ENCODE measurements at regions not wholly inside any gene's neighbourhood (a gene's known extent, or its start where the extent isn't known, plus 50 kb on each side); places are given as distances from the start of the nearest gene placed in this dataset.

DNA sequence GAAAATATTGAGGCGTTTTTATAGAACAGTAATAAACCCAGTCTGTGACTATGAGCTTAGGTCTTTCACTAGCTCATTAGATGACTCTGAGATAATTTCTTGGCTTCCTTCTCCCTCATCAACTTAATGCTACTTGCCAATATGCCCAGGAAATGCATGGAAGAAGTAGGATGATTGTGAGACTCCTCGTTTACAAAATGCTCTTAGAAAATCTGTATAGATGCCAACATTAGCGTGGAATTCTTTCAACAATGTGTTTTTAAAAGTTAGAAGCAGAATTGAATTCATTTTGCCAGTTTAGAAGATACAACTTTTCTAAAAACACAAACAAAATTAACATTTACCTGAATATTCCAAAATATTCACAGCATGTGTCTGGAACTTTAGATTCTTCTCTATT, 424.6 kb downstream of the BTG1 start:
- no peak for TF ChIP-seq POLR2AphosphoS5 (IDR thresholded peaks at IDR 0.05; ENCODE audit: low read depth)
- TF ChIP-seq, protein P1, sequence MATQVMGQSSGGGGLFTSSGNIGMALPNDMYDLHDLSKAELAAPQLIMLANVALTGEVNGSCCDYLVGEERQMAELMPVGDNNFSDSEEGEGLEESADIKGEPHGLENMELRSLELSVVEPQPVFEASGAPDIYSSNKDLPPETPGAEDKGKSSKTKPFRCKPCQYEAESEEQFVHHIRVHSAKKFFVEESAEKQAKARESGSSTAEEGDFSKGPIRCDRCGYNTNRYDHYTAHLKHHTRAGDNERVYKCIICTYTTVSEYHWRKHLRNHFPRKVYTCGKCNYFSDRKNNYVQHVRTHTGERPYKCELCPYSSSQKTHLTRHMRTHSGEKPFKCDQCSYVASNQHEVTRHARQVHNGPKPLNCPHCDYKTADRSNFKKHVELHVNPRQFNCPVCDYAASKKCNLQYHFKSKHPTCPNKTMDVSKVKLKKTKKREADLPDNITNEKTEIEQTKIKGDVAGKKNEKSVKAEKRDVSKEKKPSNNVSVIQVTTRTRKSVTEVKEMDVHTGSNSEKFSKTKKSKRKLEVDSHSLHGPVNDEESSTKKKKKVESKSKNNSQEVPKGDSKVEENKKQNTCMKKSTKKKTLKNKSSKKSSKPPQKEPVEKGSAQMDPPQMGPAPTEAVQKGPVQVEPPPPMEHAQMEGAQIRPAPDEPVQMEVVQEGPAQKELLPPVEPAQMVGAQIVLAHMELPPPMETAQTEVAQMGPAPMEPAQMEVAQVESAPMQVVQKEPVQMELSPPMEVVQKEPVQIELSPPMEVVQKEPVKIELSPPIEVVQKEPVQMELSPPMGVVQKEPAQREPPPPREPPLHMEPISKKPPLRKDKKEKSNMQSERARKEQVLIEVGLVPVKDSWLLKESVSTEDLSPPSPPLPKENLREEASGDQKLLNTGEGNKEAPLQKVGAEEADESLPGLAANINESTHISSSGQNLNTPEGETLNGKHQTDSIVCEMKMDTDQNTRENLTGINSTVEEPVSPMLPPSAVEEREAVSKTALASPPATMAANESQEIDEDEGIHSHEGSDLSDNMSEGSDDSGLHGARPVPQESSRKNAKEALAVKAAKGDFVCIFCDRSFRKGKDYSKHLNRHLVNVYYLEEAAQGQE (IDR thresholded peaks at IDR 0.05; ENCODE audit: insufficient replicate concordance, low read depth) = no peak
- TF ChIP-seq, protein P2, sequence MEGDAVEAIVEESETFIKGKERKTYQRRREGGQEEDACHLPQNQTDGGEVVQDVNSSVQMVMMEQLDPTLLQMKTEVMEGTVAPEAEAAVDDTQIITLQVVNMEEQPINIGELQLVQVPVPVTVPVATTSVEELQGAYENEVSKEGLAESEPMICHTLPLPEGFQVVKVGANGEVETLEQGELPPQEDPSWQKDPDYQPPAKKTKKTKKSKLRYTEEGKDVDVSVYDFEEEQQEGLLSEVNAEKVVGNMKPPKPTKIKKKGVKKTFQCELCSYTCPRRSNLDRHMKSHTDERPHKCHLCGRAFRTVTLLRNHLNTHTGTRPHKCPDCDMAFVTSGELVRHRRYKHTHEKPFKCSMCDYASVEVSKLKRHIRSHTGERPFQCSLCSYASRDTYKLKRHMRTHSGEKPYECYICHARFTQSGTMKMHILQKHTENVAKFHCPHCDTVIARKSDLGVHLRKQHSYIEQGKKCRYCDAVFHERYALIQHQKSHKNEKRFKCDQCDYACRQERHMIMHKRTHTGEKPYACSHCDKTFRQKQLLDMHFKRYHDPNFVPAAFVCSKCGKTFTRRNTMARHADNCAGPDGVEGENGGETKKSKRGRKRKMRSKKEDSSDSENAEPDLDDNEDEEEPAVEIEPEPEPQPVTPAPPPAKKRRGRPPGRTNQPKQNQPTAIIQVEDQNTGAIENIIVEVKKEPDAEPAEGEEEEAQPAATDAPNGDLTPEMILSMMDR (IDR thresholded peaks at IDR 0.05; ENCODE audit: insufficient read depth, low read length) = no peak
- no peak for TF ChIP-seq SPI1 (IDR thresholded peaks at IDR 0.05; ENCODE audit: borderline replicate concordance, low read depth)
